ENCODE measurements at regions not wholly inside any gene's neighbourhood (a gene's known extent, or its start where the extent isn't known, plus 50 kb on each side); places are given as distances from the start of the nearest gene placed in this dataset.

DNA sequence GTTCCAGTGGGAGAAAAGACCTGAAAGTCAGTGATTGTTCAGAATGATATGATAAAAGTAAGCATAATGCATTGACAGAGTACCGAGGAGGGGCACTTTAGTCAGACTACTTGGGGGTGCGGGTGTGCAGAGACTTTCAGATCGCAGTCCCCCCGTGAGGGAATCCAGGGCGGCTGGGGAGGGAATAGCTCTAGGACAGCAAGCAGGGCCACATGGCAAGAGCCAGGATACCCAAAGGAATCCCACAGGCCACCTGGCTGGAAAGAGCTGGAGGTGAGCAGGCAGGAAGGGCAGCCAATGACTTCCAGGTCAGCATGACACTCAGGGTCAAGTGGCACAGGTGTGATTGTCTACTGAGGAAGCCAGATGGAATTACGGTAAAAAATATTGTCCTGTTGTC lies 157.5 kb downstream of the CYP26B1 start (continued):
- TF ChIP-seq, protein P1, sequence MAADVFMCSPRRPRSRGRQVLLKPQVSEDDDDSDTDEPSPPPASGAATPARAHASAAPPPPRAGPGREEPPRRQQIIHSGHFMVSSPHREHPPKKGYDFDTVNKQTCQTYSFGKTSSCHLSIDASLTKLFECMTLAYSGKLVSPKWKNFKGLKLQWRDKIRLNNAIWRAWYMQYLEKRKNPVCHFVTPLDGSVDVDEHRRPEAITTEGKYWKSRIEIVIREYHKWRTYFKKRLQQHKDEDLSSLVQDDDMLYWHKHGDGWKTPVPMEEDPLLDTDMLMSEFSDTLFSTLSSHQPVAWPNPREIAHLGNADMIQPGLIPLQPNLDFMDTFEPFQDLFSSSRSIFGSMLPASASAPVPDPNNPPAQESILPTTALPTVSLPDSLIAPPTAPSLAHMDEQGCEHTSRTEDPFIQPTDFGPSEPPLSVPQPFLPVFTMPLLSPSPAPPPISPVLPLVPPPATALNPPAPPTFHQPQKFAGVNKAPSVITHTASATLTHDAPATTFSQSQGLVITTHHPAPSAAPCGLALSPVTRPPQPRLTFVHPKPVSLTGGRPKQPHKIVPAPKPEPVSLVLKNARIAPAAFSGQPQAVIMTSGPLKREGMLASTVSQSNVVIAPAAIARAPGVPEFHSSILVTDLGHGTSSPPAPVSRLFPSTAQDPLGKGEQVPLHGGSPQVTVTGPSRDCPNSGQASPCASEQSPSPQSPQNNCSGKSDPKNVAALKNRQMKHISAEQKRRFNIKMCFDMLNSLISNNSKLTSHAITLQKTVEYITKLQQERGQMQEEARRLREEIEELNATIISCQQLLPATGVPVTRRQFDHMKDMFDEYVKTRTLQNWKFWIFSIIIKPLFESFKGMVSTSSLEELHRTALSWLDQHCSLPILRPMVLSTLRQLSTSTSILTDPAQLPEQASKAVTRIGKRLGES (CRISPR knock-in tag; IDR thresholded peaks at IDR 0.05; ENCODE audit: borderline replicate concordance), result no peak
- TF ChIP-seq, protein P2, sequence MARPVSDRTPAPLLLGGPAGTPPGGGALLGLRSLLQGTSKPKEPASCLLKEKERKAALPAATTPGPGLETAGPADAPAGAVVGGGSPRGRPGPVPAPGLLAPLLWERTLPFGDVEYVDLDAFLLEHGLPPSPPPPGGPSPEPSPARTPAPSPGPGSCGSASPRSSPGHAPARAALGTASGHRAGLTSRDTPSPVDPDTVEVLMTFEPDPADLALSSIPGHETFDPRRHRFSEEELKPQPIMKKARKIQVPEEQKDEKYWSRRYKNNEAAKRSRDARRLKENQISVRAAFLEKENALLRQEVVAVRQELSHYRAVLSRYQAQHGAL (CRISPR knock-in tag; IDR thresholded peaks at IDR 0.05; ENCODE audit: not compliant biosample characterization), result no peak
- no peak for TF ChIP-seq CBX2 (IDR thresholded peaks at IDR 0.05; ENCODE audit: low read depth, low read length)
- no peak for TF ChIP-seq CBX2 (CRISPR knock-in tag; IDR thresholded peaks at IDR 0.05; ENCODE audit: low read depth)
- no peak for TF ChIP-seq ARID5B (CRISPR knock-in tag; IDR thresholded peaks at IDR 0.05)
- TF ChIP-seq POLR2AphosphoS2 (IDR thresholded peaks at IDR 0.05; ENCODE audit: low read depth, low read length), result no peak
- TF ChIP-seq ZNF501 (CRISPR knock-in tag; IDR thresholded peaks at IDR 0.05), result no peak
- TF ChIP-seq ZNF737 (CRISPR knock-in tag; IDR thresholded peaks at IDR 0.05; ENCODE audit: borderline replicate concordance), result no peak
- no peak for TF ChIP-seq ZNF264 (CRISPR knock-in tag; IDR thresholded peaks at IDR 0.05)
- TF ChIP-seq ZBTB42 (CRISPR knock-in tag; IDR thresholded peaks at IDR 0.05), result no peak
- no peak for TF ChIP-seq FIP1L1 (IDR thresholded peaks at IDR 0.05; ENCODE audit: borderline replicate concordance, insufficient read depth, low read depth, low read length)
- TF ChIP-seq NONO (IDR thresholded peaks at IDR 0.05), result no peak
- no peak for TF ChIP-seq NONO (CRISPR knock-in tag; conservative IDR thresholded peaks at IDR 0.05)
- TF ChIP-seq ADNP (CRISPR knock-in tag; IDR thresholded peaks at IDR 0.05), result no peak

All from HepG2 (cell line).